Panc1 (cell line): ENCODE measurements at regions not wholly inside any gene's neighbourhood (a gene's known extent, or its start where the extent isn't known, plus 50 kb on each side); places are given as distances from the start of the nearest gene placed in this dataset.

Source experiments
- ATAC-seq: fragments of 200-7000 bp; cut with Tn5 transposase; 2 replicates; pipeline ENCODE4 v1.9.1; 2020; ENCODE audit warnings: mild to moderate bottlenecking, moderate library complexity
- BruUV-seq: library from RNA; stranded (reverse); fragments of 400-500 nt; replicated peaks from 2 replicates; lab custom pipeline; 2021; lab: Mats Ljungman, UMichigan
- CTCF ChIA-PET: fragments of 300-600 bp; sonication (Branson Sonifier 250); formaldehyde crosslinking; loops from one replicate; lab custom pipeline; 2022; ENCODE audit warnings: antibody characterized with exemption; lab: Charles Lee
- POLR2A ChIA-PET: fragments of 300-600 bp; sonication (Branson Sonifier 250); formaldehyde crosslinking; loops from one replicate; lab custom pipeline; 2022; ENCODE audit warnings: antibody characterized with exemption; lab: Charles Lee
- DNase-seq: peaks from one replicate; pipeline ENCODE4 v3.0.0-alpha.2; 2010; ENCODE audit warnings: low read depth, low spot score
- H3K27ac ChIP-seq: 2 replicates; pipeline ENCODE4 v1.5.1; 2011; ENCODE audit warnings: mild to moderate bottlenecking, low read length, inconsistent platforms
- H3K27me3 ChIP-seq: fragments of 200-500 bp; sonication (Bioruptor generic); 2 replicates; pipeline ENCODE4 v1.6.0; 2014; ENCODE audit warnings: low read length, inconsistent platforms; ENCODE audit not compliant: control insufficient read depth, insufficient read depth
- H3K36me3 ChIP-seq: fragments of 200-500 bp; sonication (Bioruptor generic); 2 replicates; pipeline ENCODE4 v1.5.1; 2014; ENCODE audit warnings: inconsistent platforms, mild to moderate bottlenecking, low read length, moderate library complexity; ENCODE audit not compliant: control insufficient read depth, insufficient read depth
- H3K4me1 ChIP-seq: 2 replicates; pipeline ENCODE4 v1.5.1; 2011; ENCODE audit warnings: inconsistent platforms, mild to moderate bottlenecking, low read length, moderate library complexity; ENCODE audit not compliant: control insufficient read depth, insufficient read depth
- H3K4me3 ChIP-seq, 2 experiments: 2 replicates each; pipeline ENCODE4 v1.5.1; 2011 to 2012; ENCODE audit warnings: low read depth in 2 of 2, low read length in 2 of 2, mild to moderate bottlenecking in 2 of 2, inconsistent platforms in 1 of 2, moderate library complexity in 1 of 2
- H3K9me3 ChIP-seq: fragments of 200-500 bp; sonication (Bioruptor generic); 2 replicates; pipeline ENCODE4 v1.5.1; 2014; ENCODE audit warnings: low read depth, mild to moderate bottlenecking, inconsistent platforms, low read length, moderate library complexity; ENCODE audit not compliant: control insufficient read depth, insufficient read depth
- POLR2AphosphoS5 ChIP-seq: IDR thresholded peaks from 2 replicates; pipeline ENCODE4 v1.6.1; 2012; ENCODE audit warnings: mild to moderate bottlenecking, low read depth, low read length, moderate library complexity
- SIN3A ChIP-seq: IDR thresholded peaks from 2 replicates; pipeline ENCODE4 v1.6.1; 2012; ENCODE audit warnings: low read depth, mild to moderate bottlenecking, low read length, moderate library complexity, borderline replicate concordance; ENCODE audit not compliant: insufficient read depth
- TCF7L2 ChIP-seq: IDR thresholded peaks from 2 replicates; pipeline ENCODE4 v1.6.1; 2011; ENCODE audit warnings: mild to moderate bottlenecking, low read depth, low read length, inconsistent platforms
- in situ Hi-C: cut with HindIII; loops from 2 replicates; pipeline ENCODE4 v1.10.0; 2016; ENCODE audit warnings: low sequenced_read_pairs, low pct_unique_long_range_greater_than_20kb
- intact Hi-C: fragments of 100-400 bp; cut with micrococcal nuclease; formaldehyde crosslinking; loops from one replicate; pipeline ENCODE4 v1.10.0; 2022; ENCODE audit not compliant: unreplicated experiment
- TF ChIP-seq, protein P1 (sequence below), 2 experiments: IDR thresholded peaks; 2 replicates each; pipeline ENCODE4 v1.6.1; 2011 to 2012; ENCODE audit warnings: low read depth in 2 of 2, control low read depth in 1 of 2, low read length in 1 of 2, mild to moderate bottlenecking in 1 of 2, moderate library complexity in 1 of 2; ENCODE audit not compliant: insufficient read depth in 1 of 2
- TF ChIP-seq, protein P2 (sequence below): fragments of 450-650 bp; IDR thresholded peaks from 2 replicates; pipeline ENCODE4 v1.5.1; 2017; ENCODE audit warnings: mild to moderate bottlenecking

DNA sequence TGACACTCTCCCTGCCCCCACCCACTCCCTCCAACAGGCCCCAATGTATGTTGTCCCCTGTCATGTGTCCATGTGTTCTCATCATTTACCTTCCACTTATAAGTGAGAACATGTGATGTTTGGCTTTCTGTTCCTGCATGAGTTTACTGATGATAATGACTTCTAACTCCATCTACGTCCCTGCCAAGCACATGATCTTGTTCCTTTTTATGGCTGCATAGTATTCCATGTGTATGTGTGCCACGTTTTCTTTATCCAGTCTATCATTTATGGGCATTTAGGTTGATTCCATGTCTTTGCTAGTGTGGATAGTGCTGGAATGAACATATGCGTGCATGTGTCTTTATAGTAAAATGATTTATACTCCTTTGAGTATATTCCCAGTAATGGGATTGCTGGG, 100.0 kb upstream of the LHX5 start:
- H3K27me3 ChIP-seq = 0 out of 2 replicates have a peak, but pooled peaks cover 9% of the 10 kb centered on the region
- no peaks in the 10 kb centered on the region for H3K36me3 ChIP-seq
- no peak for DNase-seq
- no peak overlapping the region for H3K4me3 ChIP-seq
- TF ChIP-seq SIN3A (no peak), TCF7L2 (no peak)
- TF ChIP-seq, protein P1, sequence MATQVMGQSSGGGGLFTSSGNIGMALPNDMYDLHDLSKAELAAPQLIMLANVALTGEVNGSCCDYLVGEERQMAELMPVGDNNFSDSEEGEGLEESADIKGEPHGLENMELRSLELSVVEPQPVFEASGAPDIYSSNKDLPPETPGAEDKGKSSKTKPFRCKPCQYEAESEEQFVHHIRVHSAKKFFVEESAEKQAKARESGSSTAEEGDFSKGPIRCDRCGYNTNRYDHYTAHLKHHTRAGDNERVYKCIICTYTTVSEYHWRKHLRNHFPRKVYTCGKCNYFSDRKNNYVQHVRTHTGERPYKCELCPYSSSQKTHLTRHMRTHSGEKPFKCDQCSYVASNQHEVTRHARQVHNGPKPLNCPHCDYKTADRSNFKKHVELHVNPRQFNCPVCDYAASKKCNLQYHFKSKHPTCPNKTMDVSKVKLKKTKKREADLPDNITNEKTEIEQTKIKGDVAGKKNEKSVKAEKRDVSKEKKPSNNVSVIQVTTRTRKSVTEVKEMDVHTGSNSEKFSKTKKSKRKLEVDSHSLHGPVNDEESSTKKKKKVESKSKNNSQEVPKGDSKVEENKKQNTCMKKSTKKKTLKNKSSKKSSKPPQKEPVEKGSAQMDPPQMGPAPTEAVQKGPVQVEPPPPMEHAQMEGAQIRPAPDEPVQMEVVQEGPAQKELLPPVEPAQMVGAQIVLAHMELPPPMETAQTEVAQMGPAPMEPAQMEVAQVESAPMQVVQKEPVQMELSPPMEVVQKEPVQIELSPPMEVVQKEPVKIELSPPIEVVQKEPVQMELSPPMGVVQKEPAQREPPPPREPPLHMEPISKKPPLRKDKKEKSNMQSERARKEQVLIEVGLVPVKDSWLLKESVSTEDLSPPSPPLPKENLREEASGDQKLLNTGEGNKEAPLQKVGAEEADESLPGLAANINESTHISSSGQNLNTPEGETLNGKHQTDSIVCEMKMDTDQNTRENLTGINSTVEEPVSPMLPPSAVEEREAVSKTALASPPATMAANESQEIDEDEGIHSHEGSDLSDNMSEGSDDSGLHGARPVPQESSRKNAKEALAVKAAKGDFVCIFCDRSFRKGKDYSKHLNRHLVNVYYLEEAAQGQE (IDR thresholded peaks at IDR 0.05; ENCODE audit: insufficient read depth in 1 of 2, low read depth in 2 of 2, low read length in 1 of 2) = no peak
- TF ChIP-seq, protein P2, sequence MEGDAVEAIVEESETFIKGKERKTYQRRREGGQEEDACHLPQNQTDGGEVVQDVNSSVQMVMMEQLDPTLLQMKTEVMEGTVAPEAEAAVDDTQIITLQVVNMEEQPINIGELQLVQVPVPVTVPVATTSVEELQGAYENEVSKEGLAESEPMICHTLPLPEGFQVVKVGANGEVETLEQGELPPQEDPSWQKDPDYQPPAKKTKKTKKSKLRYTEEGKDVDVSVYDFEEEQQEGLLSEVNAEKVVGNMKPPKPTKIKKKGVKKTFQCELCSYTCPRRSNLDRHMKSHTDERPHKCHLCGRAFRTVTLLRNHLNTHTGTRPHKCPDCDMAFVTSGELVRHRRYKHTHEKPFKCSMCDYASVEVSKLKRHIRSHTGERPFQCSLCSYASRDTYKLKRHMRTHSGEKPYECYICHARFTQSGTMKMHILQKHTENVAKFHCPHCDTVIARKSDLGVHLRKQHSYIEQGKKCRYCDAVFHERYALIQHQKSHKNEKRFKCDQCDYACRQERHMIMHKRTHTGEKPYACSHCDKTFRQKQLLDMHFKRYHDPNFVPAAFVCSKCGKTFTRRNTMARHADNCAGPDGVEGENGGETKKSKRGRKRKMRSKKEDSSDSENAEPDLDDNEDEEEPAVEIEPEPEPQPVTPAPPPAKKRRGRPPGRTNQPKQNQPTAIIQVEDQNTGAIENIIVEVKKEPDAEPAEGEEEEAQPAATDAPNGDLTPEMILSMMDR = no peak
- no peaks in the 10 kb centered on the region for H3K9me3 ChIP-seq
- intact Hi-C loops (no loop called here), in situ Hi-C loops (no loop called here)
- BruUV-seq = no TSS peak
- no peaks in the 10 kb centered on the region for H3K4me1 ChIP-seq
- no peak overlapping the region for H3K27ac ChIP-seq
- CTCF ChIA-PET = no interaction called here
- POLR2A ChIA-PET = no interaction called here
- no peak for ATAC-seq

DNA sequence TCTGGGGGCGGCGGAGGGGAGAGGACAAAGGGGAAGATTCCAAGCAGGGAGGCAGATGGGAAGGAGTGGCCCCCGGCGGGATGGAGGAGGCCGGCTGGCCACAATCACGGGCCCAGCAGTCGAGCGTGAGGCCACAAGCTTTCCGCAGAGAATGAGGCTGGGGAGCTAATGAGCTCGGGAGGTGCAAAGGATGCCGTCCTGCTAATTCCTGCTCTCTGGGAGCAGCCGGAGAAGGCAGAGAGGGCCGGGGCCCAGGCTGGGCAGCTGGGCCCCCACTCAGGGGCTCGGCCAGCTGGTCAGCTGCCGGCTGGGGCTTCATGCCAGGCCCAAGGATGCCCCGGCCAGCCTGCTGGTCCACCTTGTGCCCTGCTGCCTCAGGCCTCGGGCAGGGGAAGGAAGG, 98.1 kb upstream of the LHX5 start:
- in situ Hi-C loops = no loop called here

More for the DNA sequence above, 98.1 kb upstream of the LHX5 start:
- POLR2A ChIA-PET = no interaction called here
- TF ChIP-seq POLR2AphosphoS5 (no peak), TCF7L2 (no peak), SIN3A (no peak)
- TF ChIP-seq, protein P1 (IDR thresholded peaks at IDR 0.05; ENCODE audit: insufficient read depth in 1 of 2, low read depth in 2 of 2, low read length in 1 of 2) = no peak
- TF ChIP-seq, protein P2 = no peak
- Histone ChIP-seq H3K27ac (no peak overlapping the region), H3K36me3 (no peaks in the 10 kb centered on the region), H3K4me3 (no peak overlapping the region), H3K9me3 (no peaks in the 10 kb centered on the region), H3K27me3 (peaks cover 11% of the 10 kb centered on the region), H3K4me1 (no peaks in the 10 kb centered on the region)
- ATAC-seq (no peak), DNase-seq (no peak)
- BruUV-seq = no TSS peak
- intact Hi-C loops = no loop called here
- CTCF ChIA-PET = no interaction called here
